ENCODE measurements at regions not wholly inside any gene's neighbourhood (a gene's known extent, or its start where the extent isn't known, plus 50 kb on each side); places are given as distances from the start of the nearest gene placed in this dataset.

DNA sequence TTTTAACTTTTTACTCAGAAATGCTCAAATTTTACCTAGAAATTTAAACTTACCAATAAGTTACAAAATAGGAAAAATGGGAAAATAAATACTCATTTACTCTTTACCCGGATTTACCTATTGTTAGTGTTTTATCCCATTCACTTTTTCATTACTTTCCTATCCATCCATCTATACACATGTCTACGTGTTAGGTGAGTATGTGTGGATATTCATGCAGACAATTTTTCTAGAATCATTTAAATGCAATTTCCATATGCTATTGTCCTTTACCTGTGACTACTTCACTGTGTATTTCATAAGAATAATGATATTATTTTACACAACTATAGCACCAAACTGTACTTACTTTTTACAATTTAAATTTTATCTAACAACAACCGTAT, 896.6 kb upstream of the INTU start:
- no peak overlapping the region for H3K27ac ChIP-seq
- no peak overlapping the region for H3K4me3 ChIP-seq
- no peaks in the 10 kb centered on the region for H3K36me3 ChIP-seq (ENCODE audit: insufficient read depth in 1 of 2, low read depth in 1 of 2)
- H3K4me1 ChIP-seq, result no peaks in the 10 kb centered on the region
- no peaks in the 10 kb centered on the region for H3K9me3 ChIP-seq
- intact Hi-C loops (cut with DNase I), result no loop called here
- no peaks in the 10 kb centered on the region for H3K27me3 ChIP-seq (ENCODE audit: insufficient read depth in 3 of 3, low read length in 2 of 3)
- WGBS, 3 donors, result 92 to 99% (median 97%) methylated on average over 3 of the region's 3 CpGs
- no peak for DNase-seq
- ATAC-seq, result no peak
- TF ChIP-seq, protein P1, sequence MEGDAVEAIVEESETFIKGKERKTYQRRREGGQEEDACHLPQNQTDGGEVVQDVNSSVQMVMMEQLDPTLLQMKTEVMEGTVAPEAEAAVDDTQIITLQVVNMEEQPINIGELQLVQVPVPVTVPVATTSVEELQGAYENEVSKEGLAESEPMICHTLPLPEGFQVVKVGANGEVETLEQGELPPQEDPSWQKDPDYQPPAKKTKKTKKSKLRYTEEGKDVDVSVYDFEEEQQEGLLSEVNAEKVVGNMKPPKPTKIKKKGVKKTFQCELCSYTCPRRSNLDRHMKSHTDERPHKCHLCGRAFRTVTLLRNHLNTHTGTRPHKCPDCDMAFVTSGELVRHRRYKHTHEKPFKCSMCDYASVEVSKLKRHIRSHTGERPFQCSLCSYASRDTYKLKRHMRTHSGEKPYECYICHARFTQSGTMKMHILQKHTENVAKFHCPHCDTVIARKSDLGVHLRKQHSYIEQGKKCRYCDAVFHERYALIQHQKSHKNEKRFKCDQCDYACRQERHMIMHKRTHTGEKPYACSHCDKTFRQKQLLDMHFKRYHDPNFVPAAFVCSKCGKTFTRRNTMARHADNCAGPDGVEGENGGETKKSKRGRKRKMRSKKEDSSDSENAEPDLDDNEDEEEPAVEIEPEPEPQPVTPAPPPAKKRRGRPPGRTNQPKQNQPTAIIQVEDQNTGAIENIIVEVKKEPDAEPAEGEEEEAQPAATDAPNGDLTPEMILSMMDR (IDR thresholded peaks at IDR 0.05), result no peak

GRCh38 chr4:126737899-126738526, 894.7 kb upstream of the INTU start:
- Histone ChIP-seq H3K27ac (no peak overlapping the region), H3K36me3 (ENCODE audit: insufficient read depth in 1 of 2, low read depth in 1 of 2) (no peaks in the 10 kb centered on the region), H3K4me3 (no peak overlapping the region), H3K4me1 (no peaks in the 10 kb centered on the region), H3K27me3 (ENCODE audit: insufficient read depth in 3 of 3, low read length in 2 of 3) (no peaks in the 10 kb centered on the region), H3K9me3 (no peaks in the 10 kb centered on the region)
- intact Hi-C loops (cut with DNase I), result no loop called here
- WGBS, 3 donors, result 62 to 67% (median 65%) methylated on average over 4 of the region's 4 CpGs
- TF ChIP-seq, protein P1 (IDR thresholded peaks at IDR 0.05), result no peak
- DNase-seq, result no peak
- ATAC-seq, result no peak

DNA sequence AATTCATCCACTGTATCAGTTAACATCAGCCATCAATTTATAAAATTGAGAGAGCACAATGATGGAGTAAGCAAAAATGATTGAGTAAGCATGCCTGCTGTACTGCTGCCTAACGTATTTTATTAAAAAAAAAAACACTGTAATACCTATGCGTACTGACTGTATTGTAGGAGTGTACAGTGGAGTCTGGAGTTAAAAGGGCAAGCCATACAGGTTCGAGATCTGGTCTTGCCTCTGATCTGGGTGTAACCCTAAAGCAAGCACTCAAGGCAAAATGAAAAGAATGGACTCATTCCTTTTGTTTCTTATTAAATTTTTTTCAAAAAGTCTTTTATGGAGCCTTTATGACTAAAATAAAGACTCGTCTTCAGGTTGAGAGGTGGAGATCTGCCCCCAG, 894.2 kb upstream of the INTU start:
- Histone ChIP-seq H3K4me3 (no peak overlapping the region), H3K36me3 (ENCODE audit: insufficient read depth in 1 of 2, low read depth in 1 of 2) (no peaks in the 10 kb centered on the region), H3K27ac (no peak overlapping the region), H3K9me3 (no peaks in the 10 kb centered on the region), H3K4me1 (no peaks in the 10 kb centered on the region), H3K27me3 (ENCODE audit: insufficient read depth in 3 of 3, low read length in 2 of 3) (no peaks in the 10 kb centered on the region)
- TF ChIP-seq, protein P1 (IDR thresholded peaks at IDR 0.05), result no peak
- intact Hi-C loops (cut with DNase I), result no loop called here
- ATAC-seq, result no peak
- DNase-seq, result no peak
- 83 to 84% (median 84%) methylated on average over 4 of the region's 4 CpGs for WGBS, 3 donors

- Histone ChIP-seq H3K27ac (no peak overlapping the region), H3K9me3 (no peaks in the 10 kb centered on the region), H3K36me3 (ENCODE audit: insufficient read depth in 1 of 2, low read depth in 1 of 2) (no peaks in the 10 kb centered on the region), H3K27me3 (ENCODE audit: insufficient read depth in 3 of 3, low read length in 2 of 3) (no peaks in the 10 kb centered on the region), H3K4me3 (no peak overlapping the region), H3K4me1 (no peaks in the 10 kb centered on the region)
- 0 to 48% (median 26%) methylated on average over 1 of the region's 1 CpG for WGBS, 3 donors
- DNase-seq (no peak), ATAC-seq (no peak)
- TF ChIP-seq, protein P1 (IDR thresholded peaks at IDR 0.05), result no peak
- intact Hi-C loops (cut with DNase I), result no loop called here
Measured at GRCh38 chr4:126738926-126739325, 893.8 kb upstream of the INTU start.

DNA sequence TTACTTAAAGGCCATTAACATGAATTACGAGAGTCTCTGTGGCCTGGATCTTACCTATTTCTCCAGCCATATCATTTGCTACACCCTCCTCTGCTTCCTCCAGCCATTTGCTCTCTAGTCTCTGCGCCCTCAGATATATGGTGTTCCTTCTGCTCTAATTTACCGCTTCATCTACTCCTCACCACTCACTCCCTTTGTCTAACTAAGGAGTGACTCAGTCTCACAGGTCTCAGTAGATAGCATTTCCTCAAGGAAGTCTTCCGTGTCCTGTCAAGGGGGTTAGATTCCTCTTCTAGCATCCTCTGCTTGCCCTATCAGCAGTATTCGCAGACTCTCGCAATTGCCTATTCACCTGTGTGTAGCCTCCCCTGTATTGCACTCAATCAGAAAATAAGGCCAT, 892.1 kb upstream of the INTU start:
- H3K27ac ChIP-seq, result no peak overlapping the region
- DNase-seq (no peak), ATAC-seq (no peak)
- H3K4me3 ChIP-seq, result no peak overlapping the region
- no peaks in the 10 kb centered on the region for H3K4me1 ChIP-seq
- H3K9me3 ChIP-seq, result peaks cover 8% of the 10 kb centered on the region
- intact Hi-C loops (cut with DNase I), result no loop called here
- TF ChIP-seq, protein P1 (IDR thresholded peaks at IDR 0.05), result no peak
- WGBS, 3 donors, result 94 to 96% (median 94%) methylated on average over 6 of the region's 6 CpGs
- H3K27me3 ChIP-seq (ENCODE audit: insufficient read depth in 3 of 3, low read length in 2 of 3), result no peaks in the 10 kb centered on the region
- H3K36me3 ChIP-seq (ENCODE audit: insufficient read depth in 1 of 2, low read depth in 1 of 2), result no peaks in the 10 kb centered on the region

Measured in psoas muscle (tissue), 7 donors.